ENCODE measurements at regions not wholly inside any gene's neighbourhood (a gene's known extent, or its start where the extent isn't known, plus 50 kb on each side); places are given as distances from the start of the nearest gene placed in this dataset.

- ATAC-seq = no peak
- TF ChIP-seq SRF (IDR thresholded peaks at IDR 0.05; ENCODE audit: low read depth) (no peak), ZFX (IDR thresholded peaks at IDR 0.05) (no peak), CEBPB (IDR thresholded peaks at IDR 0.05; ENCODE audit: low read depth) (no peak), FOSL1 (IDR thresholded peaks at IDR 0.05; ENCODE audit: low read depth) (no peak), ZNF274 (IDR thresholded peaks at IDR 0.05; ENCODE audit: low read depth, low read length) (no peak), TCF7L2 (IDR thresholded peaks at IDR 0.05; ENCODE audit: borderline replicate concordance, extremely low read depth, insufficient read depth, insufficient read length) (no peak)
- no peak overlapping the region for H3K9ac ChIP-seq (ENCODE audit: low read length)
- peaks cover 42% of the 10 kb centered on the region; the same call in 1 of the 2 replicates for H3K27me3 ChIP-seq (ENCODE audit: insufficient read depth, low read length)
- no peaks in the 10 kb centered on the region for H3K79me2 ChIP-seq (ENCODE audit: insufficient read depth, low read length)
- H4K20me1 ChIP-seq (ENCODE audit: insufficient read depth) = no peaks in the 10 kb centered on the region
- RAD21 ChIA-PET (ENCODE audit: low non-redundant PET in 1 of 2, low total read pairs in 2 of 2, uncharacterized antibody in 2 of 2, unreplicated experiment in 2 of 2) = no interaction called here
- DNase-seq (ENCODE audit: low read depth, low spot score) = no peak
- H3K36me3 ChIP-seq (ENCODE audit: control insufficient read depth in 1 of 2, insufficient read depth in 2 of 2, low read length in 2 of 2) = no peaks in the 10 kb centered on the region
- POLR2A ChIA-PET = no interaction called here
- H3K9me2 ChIP-seq (ENCODE audit: insufficient read depth) = no peaks in the 10 kb centered on the region
- no peak overlapping the region for H2AFZ ChIP-seq (ENCODE audit: low read depth, low read length, poor library complexity, severe bottlenecking)
- H3K9me3 ChIP-seq (ENCODE audit: control insufficient read depth in 1 of 2, insufficient read depth in 1 of 2, low read depth in 1 of 2, low read length in 2 of 2) = no peaks in the 10 kb centered on the region
- H3K4me1 ChIP-seq (ENCODE audit: control insufficient read depth in 1 of 2, insufficient read depth in 2 of 2, low read length in 2 of 2) = no peaks in the 10 kb centered on the region
- CTCF ChIA-PET = no interaction called here
- intact Hi-C loops (cut with micrococcal nuclease) = no loop called here
- no peak overlapping the region for H3K4me2 ChIP-seq (ENCODE audit: low read length)
- no peak overlapping the region for H3K27ac ChIP-seq (ENCODE audit: low read depth, low read length)
- no peak overlapping the region for H3K4me3 ChIP-seq (replicated peaks in 1 of 2; ENCODE audit: low read depth in 1 of 2, low read length in 2 of 2)
- BruUV-seq (replicated peaks) = no TSS peak
Measured at GRCh38 chr11:134843020-134843419, 431.0 kb upstream of the B3GAT1 start.

- ChIA-PET POLR2A (no interaction called here), CTCF (no interaction called here), RAD21 (ENCODE audit: low non-redundant PET in 1 of 2, low total read pairs in 2 of 2, uncharacterized antibody in 2 of 2, unreplicated experiment in 2 of 2) (no interaction called here)
- no peak overlapping the region for H3K9ac ChIP-seq (ENCODE audit: low read length)
- intact Hi-C loops (cut with micrococcal nuclease) = no loop called here
- no peak overlapping the region for H3K27ac ChIP-seq (ENCODE audit: low read depth, low read length)
- no peaks in the 10 kb centered on the region for H3K79me2 ChIP-seq (ENCODE audit: insufficient read depth, low read length)
- H3K4me1 ChIP-seq (ENCODE audit: control insufficient read depth in 1 of 2, insufficient read depth in 2 of 2, low read length in 2 of 2) = no peaks in the 10 kb centered on the region
- peaks cover 47% of the 10 kb centered on the region; the same call in 1 of the 2 replicates for H3K27me3 ChIP-seq (ENCODE audit: insufficient read depth, low read length)
- no TSS peak for BruUV-seq (replicated peaks)
- no peaks in the 10 kb centered on the region for H3K9me2 ChIP-seq (ENCODE audit: insufficient read depth)
- H4K20me1 ChIP-seq (ENCODE audit: insufficient read depth) = no peaks in the 10 kb centered on the region
- H3K36me3 ChIP-seq (ENCODE audit: control insufficient read depth in 1 of 2, insufficient read depth in 2 of 2, low read length in 2 of 2) = no peaks in the 10 kb centered on the region
- no peak for ATAC-seq
- no peak overlapping the region for H3K4me3 ChIP-seq (replicated peaks in 1 of 2; ENCODE audit: low read depth in 1 of 2, low read length in 2 of 2)
- DNase-seq (ENCODE audit: low read depth, low spot score) = no peak
- TF ChIP-seq TCF7L2 (IDR thresholded peaks at IDR 0.05; ENCODE audit: borderline replicate concordance, extremely low read depth, insufficient read depth, insufficient read length) = no peak
- TF ChIP-seq ELF1 (IDR thresholded peaks at IDR 0.05; ENCODE audit: borderline replicate concordance, low read depth) = no peak
- no peak for TF ChIP-seq FOSL1 (IDR thresholded peaks at IDR 0.05; ENCODE audit: low read depth)
- TF ChIP-seq JUND (IDR thresholded peaks at IDR 0.05) = no peak
- no peak for TF ChIP-seq POLR2AphosphoS5 (IDR thresholded peaks at IDR 0.05; ENCODE audit: low read depth, low read length)
- no peak for TF ChIP-seq YY1 (IDR thresholded peaks at IDR 0.05; ENCODE audit: extremely low read depth, insufficient replicate concordance, low read depth, low read length)
- TF ChIP-seq SP1 (IDR thresholded peaks at IDR 0.05; ENCODE audit: low read depth) = no peak
- no peak for TF ChIP-seq EGR1 (IDR thresholded peaks at IDR 0.05; ENCODE audit: low read depth)
- no peaks in the 10 kb centered on the region for H3K9me3 ChIP-seq (ENCODE audit: control insufficient read depth in 1 of 2, insufficient read depth in 1 of 2, low read depth in 1 of 2, low read length in 2 of 2)
- H3K4me2 ChIP-seq (ENCODE audit: low read length) = no peak overlapping the region
- H2AFZ ChIP-seq (ENCODE audit: low read depth, low read length, poor library complexity, severe bottlenecking) = no peak overlapping the region
Measured at GRCh38 chr11:134841972-134842371, 429.9 kb upstream of the B3GAT1 start.

All from HCT116 (cell line).